HCT116 (cell line): ENCODE measurements at regions not wholly inside any gene's neighbourhood (a gene's known extent, or its start where the extent isn't known, plus 50 kb on each side); places are given as distances from the start of the nearest gene placed in this dataset.

Experiments
- ATAC-seq: fragments of 200-7000 bp; cut with Tn5 transposase; 2 replicates; pipeline ENCODE4 v1.9.1; 2020; ENCODE audit warnings: mild to moderate bottlenecking, moderate library complexity
- BruUV-seq: library from RNA; stranded (reverse); fragments of 400-500 nt; replicated peaks from 2 replicates; lab custom pipeline; 2021; lab: Mats Ljungman, UMichigan
- CTCF ChIA-PET: fragments of 300-600 bp; sonication (Branson Sonifier 250); formaldehyde crosslinking; loops from one replicate; lab custom pipeline; 2021; ENCODE audit warnings: antibody characterized with exemption; lab: Charles Lee
- POLR2A ChIA-PET: fragments of 300-600, 350-600 bp; sonication (Branson Sonifier 250); formaldehyde crosslinking; loops from one replicate; lab custom pipeline; 2021; ENCODE audit warnings: antibody characterized with exemption; lab: Charles Lee
- RAD21 ChIA-PET, 2 experiments: fragments of 300-600 bp; sonication (Branson Sonifier 250); formaldehyde crosslinking; loops; one replicate each; lab custom pipeline; 2023; ENCODE audit warnings: low total read pairs in 2 of 2; ENCODE audit not compliant: uncharacterized antibody in 2 of 2, unreplicated experiment in 2 of 2, low non-redundant PET in 1 of 2; lab: Charles Lee
- DNase-seq: peaks from one replicate; pipeline ENCODE4 v3.0.0-alpha.2; 2010; ENCODE audit warnings: low read depth, low spot score
- H2AFZ ChIP-seq: fragments of 200-600 bp; shearing (Covaris generic), sonication (generic); 2 replicates; pipeline ENCODE4 v1.6.1; 2017; ENCODE audit warnings: low read depth, mixed run types, mixed read lengths, antibody characterized with exemption, low read length; ENCODE audit not compliant: poor library complexity, severe bottlenecking
- H3K27ac ChIP-seq: 2 replicates; pipeline ENCODE4 v1.5.1; 2012; ENCODE audit warnings: low read depth, low read length
- H3K27me3 ChIP-seq: fragments of 200-600 bp; sonication (generic); 2 replicates; pipeline ENCODE4 v1.6.1; 2016; ENCODE audit warnings: mixed run types, low read length, mixed read lengths; ENCODE audit not compliant: insufficient read depth
- H3K36me3 ChIP-seq, 2 experiments: fragments of 200-500 bp in 1 of 2; fragments of 200-600 bp in 1 of 2; sonication (Bioruptor generic) in 1 of 2; sonication (generic) in 1 of 2; 2 replicates each; pipeline versions ENCODE4 v1.5.1 to v1.6.1; 2014 to 2016; ENCODE audit warnings: low read length in 2 of 2, inconsistent platforms in 1 of 2, mixed read lengths in 1 of 2, mixed run types in 1 of 2; ENCODE audit not compliant: insufficient read depth in 2 of 2, control insufficient read depth in 1 of 2
- H3K4me1 ChIP-seq, 2 experiments: fragments of 200-600 bp in 1 of 2; sonication (generic) in 1 of 2; 2 replicates each; pipeline versions ENCODE4 v1.5.1 to v1.6.1; 2012 to 2017; ENCODE audit warnings: low read length in 2 of 2, inconsistent platforms in 1 of 2, mild to moderate bottlenecking in 1 of 2, mixed read lengths in 1 of 2, mixed run types in 1 of 2, moderate library complexity in 1 of 2; ENCODE audit not compliant: insufficient read depth in 2 of 2, control insufficient read depth in 1 of 2
- H3K4me2 ChIP-seq: fragments of 200-600 bp; sonication (generic); 2 replicates; pipeline ENCODE4 v1.6.1; 2017; ENCODE audit warnings: mixed run types, low read length, mixed read lengths
- H3K4me3 ChIP-seq, 2 experiments: fragments of 200-600 bp in 1 of 2; sonication (generic) in 1 of 2; replicated peaks in 1 of 2; 2 replicates each; pipeline ENCODE4 v1.5.1; 2011 to 2016; ENCODE audit warnings: low read length in 2 of 2, control low read depth in 1 of 2, low read depth in 1 of 2, mild to moderate bottlenecking in 1 of 2, mixed read lengths in 1 of 2, mixed run types in 1 of 2
- H3K79me2 ChIP-seq: fragments of 200-600 bp; sonication (generic); 2 replicates; pipeline ENCODE4 v1.6.1; 2017; ENCODE audit warnings: mild to moderate bottlenecking, mixed run types, low read length, moderate library complexity, mixed read lengths; ENCODE audit not compliant: insufficient read depth
- H3K9ac ChIP-seq: fragments of 200-600 bp; sonication (generic); 2 replicates; pipeline ENCODE4 v1.6.1; 2016; ENCODE audit warnings: low read length, mixed read lengths
- H3K9me2 ChIP-seq: fragments of 200-600 bp; sonication (generic), shearing (Covaris generic); 2 replicates; pipeline ENCODE4 v1.6.1; 2017; ENCODE audit warnings: mixed run types, mild to moderate bottlenecking, moderate library complexity; ENCODE audit not compliant: insufficient read depth
- H3K9me3 ChIP-seq, 2 experiments: fragments of 200-500 bp in 1 of 2; fragments of 200-600 bp in 1 of 2; sonication (Bioruptor generic) in 1 of 2; sonication (generic) in 1 of 2; 2 replicates each; pipeline ENCODE4 v1.6.1; 2014 to 2017; ENCODE audit warnings: low read length in 2 of 2, mixed read lengths in 2 of 2, inconsistent platforms in 1 of 2, low read depth in 1 of 2, mild to moderate bottlenecking in 1 of 2, mixed run types in 1 of 2, moderate library complexity in 1 of 2; ENCODE audit not compliant: control insufficient read depth in 1 of 2, insufficient read depth in 1 of 2
- H4K20me1 ChIP-seq: fragments of 200-600 bp; sonication (generic), shearing (Covaris generic); 2 replicates; pipeline ENCODE4 v1.6.1; 2017; ENCODE audit warnings: mixed run types, mild to moderate bottlenecking, moderate library complexity; ENCODE audit not compliant: insufficient read depth
- ATF3 ChIP-seq: IDR thresholded peaks from 2 replicates; pipeline ENCODE4 v1.6.1; 2012
- CBX3 ChIP-seq: IDR thresholded peaks from 2 replicates; pipeline ENCODE4 v1.6.1; 2012; ENCODE audit warnings: low read depth
- CTCF ChIP-seq, 3 experiments: fragments of 200-600 bp in 1 of 3; sonication (generic) in 1 of 3; IDR thresholded peaks in 2 of 3; conservative IDR thresholded peaks in 1 of 3; 2 replicates each; pipeline ENCODE4 v1.5.1; 2012 to 2017; ENCODE audit warnings: low read depth in 2 of 3, low read length in 2 of 3, antibody characterized with exemption in 1 of 3, borderline replicate concordance in 1 of 3, control low read depth in 1 of 3, mild to moderate bottlenecking in 1 of 3, mixed read lengths in 1 of 3, mixed run types in 1 of 3, moderate library complexity in 1 of 3; ENCODE audit not compliant: insufficient read depth in 1 of 3
- EGR1 ChIP-seq: IDR thresholded peaks from 2 replicates; pipeline ENCODE4 v1.6.1; 2012; ENCODE audit warnings: low read depth
- ELF1 ChIP-seq: IDR thresholded peaks from 2 replicates; pipeline ENCODE4 v1.6.1; 2012; ENCODE audit warnings: low read depth, borderline replicate concordance
- EZH2 ChIP-seq: fragments of 200-600 bp; sonication (generic); IDR thresholded peaks from 2 replicates; pipeline ENCODE4 v1.6.1; 2017; ENCODE audit warnings: antibody characterized with exemption, mixed run types
- EZH2phosphoT487 ChIP-seq: fragments of 200-600 bp; IDR thresholded peaks from 2 replicates; pipeline ENCODE4 v1.6.1; 2018; ENCODE audit warnings: antibody characterized with exemption, borderline replicate concordance
- FOSL1 ChIP-seq: IDR thresholded peaks from 2 replicates; pipeline ENCODE4 v1.6.1; 2012; ENCODE audit warnings: low read depth
- POLR2A ChIP-seq: IDR thresholded peaks from 2 replicates; pipeline ENCODE4 v1.7.0; 2011; ENCODE audit warnings: borderline replicate concordance; ENCODE audit not compliant: insufficient read depth, insufficient read length; ENCODE audit errors: extremely low read depth
- POLR2AphosphoS5 ChIP-seq: IDR thresholded peaks from 2 replicates; pipeline ENCODE4 v1.6.1; 2011; ENCODE audit warnings: mild to moderate bottlenecking, low read depth, low read length, moderate library complexity
- RAD21 ChIP-seq: IDR thresholded peaks from 2 replicates; pipeline ENCODE4 v1.6.1; 2012; ENCODE audit warnings: low read depth, mild to moderate bottlenecking
- SIN3A ChIP-seq: IDR thresholded peaks from 2 replicates; pipeline ENCODE4 v1.6.1; 2012; ENCODE audit warnings: low read depth
- SP1 ChIP-seq: IDR thresholded peaks from 2 replicates; pipeline ENCODE4 v1.6.1; 2012; ENCODE audit warnings: low read depth
- SRF ChIP-seq: IDR thresholded peaks from 2 replicates; pipeline ENCODE4 v1.6.1; 2012; ENCODE audit warnings: low read depth
- TCF7L2 ChIP-seq: IDR thresholded peaks from 2 replicates; pipeline ENCODE4 v1.7.0; 2011; ENCODE audit warnings: borderline replicate concordance, inconsistent platforms; ENCODE audit not compliant: insufficient read depth, insufficient read length; ENCODE audit errors: extremely low read depth
- ZBTB33 ChIP-seq: IDR thresholded peaks from 2 replicates; pipeline ENCODE4 v1.6.1; 2011; ENCODE audit warnings: mild to moderate bottlenecking, low read length, moderate library complexity; ENCODE audit not compliant: insufficient replicate concordance; ENCODE audit errors: extremely low read depth
- intact Hi-C: fragments of 100-400 bp; cut with micrococcal nuclease; formaldehyde crosslinking; loops from 2 replicates; pipeline ENCODE4 v1.10.0; 2022

- RAD21 ChIA-PET = no interaction called here
- TF ChIP-seq RAD21 (no peak), ZBTB33 (no peak), EGR1 (no peak), SP1 (no peak), CTCF (IDR thresholded peaks at IDR 0.05 in 2 of 3, conservative IDR thresholded peaks at IDR 0.05 in 1 of 3; ENCODE audit: borderline replicate concordance in 1 of 3, insufficient read depth in 1 of 3, low read depth in 2 of 3, low read length in 2 of 3) (no peak), ELF1 (no peak), FOSL1 (no peak), SRF (no peak), SIN3A (no peak), POLR2AphosphoS5 (no peak), ATF3 (no peak), EZH2phosphoT487 (no peak), TCF7L2 (no peak), CBX3 (no peak), EZH2 (no peak), POLR2A (no peak)
- CTCF ChIA-PET = no interaction called here
- H4K20me1 ChIP-seq = no peaks in the 10 kb centered on the region
- H2AFZ ChIP-seq = no peak overlapping the region
- DNase-seq = no peak
- H3K4me3 ChIP-seq = no peak overlapping the region
- no peak overlapping the region for H3K9ac ChIP-seq
- H3K9me2 ChIP-seq = no peaks in the 10 kb centered on the region
- no peak for ATAC-seq
- H3K4me1 ChIP-seq = no peaks in the 10 kb centered on the region
- intact Hi-C loops = loop anchor here (2.0 kb wide), 1 partner anchor 19 kb away; no protein-coding TSS in a partner anchor
- H3K36me3 ChIP-seq = no peaks in the 10 kb centered on the region
- H3K27ac ChIP-seq = no peak overlapping the region
- BruUV-seq = no TSS peak
- POLR2A ChIA-PET = no interaction called here
- no peaks in the 10 kb centered on the region for H3K9me3 ChIP-seq
- H3K4me2 ChIP-seq = no peak overlapping the region
- H3K79me2 ChIP-seq = no peaks in the 10 kb centered on the region
- peaks cover 11% of the 10 kb centered on the region for H3K27me3 ChIP-seq
These were observed 304.7 kb upstream of the RGS17 start for GRCh38 chr6:153435787-153436186.
